ENCODE measurements at regions not wholly inside any gene's neighbourhood (a gene's known extent, or its start where the extent isn't known, plus 50 kb on each side); places are given as distances from the start of the nearest gene placed in this dataset.

- TF ChIP-seq GATA2 (IDR thresholded peaks at IDR 0.05; ENCODE audit: low read depth, low read length) (no peak), GATA3 (IDR thresholded peaks at IDR 0.05; ENCODE audit: low read depth, low read length) (no peak)
Observed at GRCh38 chr22:48713272-48714205, 1114.1 kb downstream of the BRD1 start.
